Neuron (in vitro differentiated cells): ENCODE measurements at regions not wholly inside any gene's neighbourhood (a gene's known extent, or its start where the extent isn't known, plus 50 kb on each side); places are given as distances from the start of the nearest gene placed in this dataset.
"Not testable (repeated sequence)": the region's sequence is repeated elsewhere in the genome, so short reads cannot be mapped to it uniquely, and the experiment has no call there.

Experiments
- H2AFZ ChIP-seq: one replicate; pipeline ENCODE4 v1.6.1; 2013; ENCODE audit warnings: low read depth, mild to moderate bottlenecking, inconsistent platforms, low read length, moderate library complexity
- H3K27me3 ChIP-seq: one replicate; pipeline ENCODE4 v1.6.1; 2013; ENCODE audit warnings: low read length; ENCODE audit not compliant: insufficient read depth
- H3K36me3 ChIP-seq: one replicate; pipeline ENCODE4 v1.6.1; 2013; ENCODE audit warnings: low read length; ENCODE audit not compliant: insufficient read depth
- H3K4me1 ChIP-seq: one replicate; pipeline ENCODE4 v1.6.1; 2013; ENCODE audit warnings: low read length; ENCODE audit not compliant: insufficient read depth
- H3K4me3 ChIP-seq: 2 replicates; pipeline ENCODE4 v1.5.1; 2013; ENCODE audit warnings: mild to moderate bottlenecking, low read length, moderate library complexity
- H3K9me3 ChIP-seq: one replicate; pipeline ENCODE4 v1.6.1; 2013; ENCODE audit warnings: low read length

DNA sequence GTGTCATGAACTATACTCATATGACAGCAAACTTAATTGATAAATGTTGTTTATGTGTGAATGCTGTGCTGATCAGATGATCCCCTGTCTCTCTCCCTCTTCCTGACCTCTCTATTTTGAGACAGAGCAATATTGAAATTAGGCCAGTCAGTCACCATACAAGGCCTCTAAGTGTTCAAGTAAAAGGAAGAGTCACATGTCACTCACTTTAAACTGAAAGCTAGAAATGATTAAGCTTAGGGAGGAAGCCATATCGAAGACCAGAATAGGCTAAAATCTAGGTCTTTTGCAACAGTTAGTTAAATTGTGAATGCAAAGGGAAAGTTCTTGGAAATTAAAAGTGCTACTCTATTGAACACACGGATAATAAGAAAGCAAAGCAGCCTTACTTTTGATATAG lies 498.6 kb downstream of the ZPLD1 start:
- H3K4me3 ChIP-seq, result no peak overlapping the region
- H2AFZ ChIP-seq, result no peak overlapping the region
- H3K4me1 ChIP-seq, result no peaks in the 10 kb centered on the region
- no peaks in the 10 kb centered on the region for H3K36me3 ChIP-seq
- no peaks in the 10 kb centered on the region for H3K27me3 ChIP-seq
- H3K9me3 ChIP-seq, result no peaks in the 10 kb centered on the region

DNA sequence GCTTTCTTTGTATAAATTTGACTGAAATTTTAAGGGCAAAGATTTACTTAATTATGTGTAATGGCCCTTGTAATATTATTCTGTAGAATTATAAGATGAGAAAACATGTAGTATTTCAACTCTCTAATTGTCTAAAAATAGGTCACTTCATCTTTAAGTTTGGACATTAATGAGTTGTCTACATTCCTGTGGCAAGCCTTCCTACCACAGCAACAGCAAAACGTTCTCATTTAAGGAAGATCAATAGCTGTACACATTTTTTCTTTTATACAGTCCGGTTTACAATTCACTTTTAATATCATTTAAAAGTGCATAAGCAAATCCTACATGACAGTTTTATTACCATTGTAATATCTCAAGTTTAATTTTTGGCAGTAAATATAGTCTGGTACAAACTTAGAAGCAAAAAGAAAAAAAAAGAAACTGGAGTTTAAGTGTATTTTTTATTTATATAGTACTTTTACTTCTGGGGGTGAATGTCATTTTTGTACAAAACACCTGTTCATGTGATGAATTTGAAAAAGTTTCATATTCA lies 501.8 kb downstream of the ZPLD1 start:
- Histone ChIP-seq H3K27me3 (no peaks in the 10 kb centered on the region), H3K9me3 (no peaks in the 10 kb centered on the region)

DNA sequence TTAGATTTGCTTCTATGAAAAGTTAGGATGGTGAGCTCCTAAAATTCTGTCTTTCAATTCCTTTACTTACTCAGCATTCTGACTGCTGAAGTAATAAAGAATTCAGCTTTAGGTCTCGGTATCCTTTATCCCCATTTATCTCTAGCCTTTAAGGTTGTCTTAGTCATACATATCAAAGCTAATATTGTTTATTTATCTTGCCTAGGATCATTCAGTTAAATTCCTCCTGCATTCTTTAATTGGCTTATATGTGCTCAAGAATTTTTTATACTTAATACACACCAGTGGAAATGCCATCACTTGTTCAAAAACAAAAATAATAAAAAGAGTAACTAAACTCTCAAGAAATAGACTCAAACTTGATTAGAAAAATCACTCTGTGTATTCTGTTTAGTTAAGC lies 507.0 kb downstream of the ZPLD1 start:
- Histone ChIP-seq H3K36me3 (no peaks in the 10 kb centered on the region), H3K4me3 (no peak overlapping the region), H3K27me3 (no peaks in the 10 kb centered on the region), H2AFZ (no peak overlapping the region), H3K9me3 (no peaks in the 10 kb centered on the region), H3K4me1 (no peaks in the 10 kb centered on the region)

More for the DNA sequence above, 501.8 kb downstream of the ZPLD1 start:
- no peak overlapping the region for H2AFZ ChIP-seq
- H3K4me1 ChIP-seq, result no peaks in the 10 kb centered on the region
- H3K4me3 ChIP-seq, result no peak overlapping the region
- no peaks in the 10 kb centered on the region for H3K36me3 ChIP-seq

DNA sequence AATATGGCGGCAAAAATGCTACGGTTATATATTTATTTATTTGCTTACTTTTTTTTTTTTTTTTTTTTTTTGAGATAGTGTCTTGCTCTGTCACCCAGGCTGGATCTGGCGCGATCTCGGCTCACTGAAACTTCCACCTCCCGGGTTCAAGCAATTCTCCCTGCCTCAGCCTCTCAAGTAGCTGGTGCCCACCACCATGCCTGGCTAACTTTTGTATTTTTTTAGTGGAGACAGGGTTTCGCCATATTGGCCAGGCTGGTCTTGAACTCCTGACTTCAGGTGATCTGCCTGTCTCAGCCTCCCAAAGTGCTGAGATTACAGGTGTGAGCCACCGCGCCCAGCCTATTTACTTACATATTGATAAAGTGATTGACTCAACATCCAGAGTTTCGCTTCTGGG lies 511.6 kb downstream of the ZPLD1 start:
- H3K27me3 ChIP-seq, H3K9me3 ChIP-seq, H2AFZ ChIP-seq, H3K36me3 ChIP-seq, H3K4me1 ChIP-seq, H3K4me3 ChIP-seq: not testable (repeated sequence)

DNA sequence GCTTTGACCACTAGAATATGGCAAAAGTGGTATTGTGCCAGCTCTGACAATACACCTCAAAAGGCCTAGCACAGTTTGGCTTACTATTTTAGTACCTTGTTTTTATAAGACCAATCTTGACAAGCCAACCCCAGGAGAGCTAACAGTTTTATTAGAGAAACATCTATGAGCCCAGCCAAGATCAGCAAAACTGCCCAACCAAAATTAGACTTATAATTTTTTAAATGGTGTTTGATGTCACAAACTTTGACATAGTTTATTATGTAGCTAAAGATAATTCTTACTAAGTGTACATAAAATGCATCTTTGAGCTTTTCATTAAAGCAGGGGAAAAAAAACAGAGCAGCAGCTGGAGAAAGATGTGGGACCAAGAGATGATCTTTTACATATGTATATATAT lies 537.5 kb downstream of the ZPLD1 start:
- Histone ChIP-seq H3K9me3 (no peaks in the 10 kb centered on the region), H3K4me1 (no peaks in the 10 kb centered on the region), H3K4me3 (no peak overlapping the region), H3K36me3 (no peaks in the 10 kb centered on the region), H3K27me3 (no peaks in the 10 kb centered on the region), H2AFZ (no peak overlapping the region)

DNA sequence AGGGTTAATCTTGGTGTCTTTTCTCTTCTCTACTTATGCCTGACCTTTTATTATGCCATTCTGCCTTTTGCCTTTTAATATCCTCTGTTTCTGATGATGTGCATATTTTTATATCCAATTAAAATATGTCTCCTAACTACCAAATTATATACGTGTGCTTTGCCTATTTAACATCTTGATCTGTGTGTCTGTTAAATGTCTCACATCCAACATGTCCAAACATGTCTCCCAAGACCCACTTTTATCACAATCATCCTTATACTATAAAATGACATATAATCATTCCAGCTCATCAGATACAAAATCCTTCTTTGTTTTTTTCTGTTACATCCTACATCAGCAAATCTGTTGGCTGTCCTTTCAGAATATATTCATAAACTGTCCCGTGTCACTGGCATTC lies 539.5 kb downstream of the ZPLD1 start:
- H3K4me1 ChIP-seq, result no peaks in the 10 kb centered on the region
- no peak overlapping the region for H2AFZ ChIP-seq
- no peak overlapping the region for H3K4me3 ChIP-seq
- no peaks in the 10 kb centered on the region for H3K36me3 ChIP-seq
- no peaks in the 10 kb centered on the region for H3K9me3 ChIP-seq
- H3K27me3 ChIP-seq, result no peaks in the 10 kb centered on the region

DNA sequence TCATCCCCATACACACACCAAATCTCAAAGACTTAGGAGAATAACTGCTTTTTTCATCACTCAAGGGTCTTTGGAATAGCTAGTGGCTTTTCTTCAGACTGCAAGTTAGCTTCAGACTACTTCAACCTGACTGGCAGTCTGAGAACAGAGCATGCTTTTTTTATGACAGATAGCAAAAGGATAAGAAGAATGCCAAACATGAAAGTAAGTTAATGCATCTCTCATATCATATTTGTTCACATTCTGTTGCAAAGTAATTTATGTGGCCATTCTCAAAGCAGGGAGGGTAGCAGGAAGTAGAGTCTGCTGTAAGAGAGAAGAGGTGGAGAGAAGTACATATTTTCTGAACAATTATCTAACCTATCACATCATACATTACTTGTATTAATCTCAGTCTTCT lies 544.4 kb downstream of the ZPLD1 start:
- no peaks in the 10 kb centered on the region for H3K27me3 ChIP-seq
- no peaks in the 10 kb centered on the region for H3K36me3 ChIP-seq
- no peak overlapping the region for H2AFZ ChIP-seq
- H3K4me1 ChIP-seq, result no peaks in the 10 kb centered on the region
- H3K9me3 ChIP-seq, result no peaks in the 10 kb centered on the region
- H3K4me3 ChIP-seq, result no peak overlapping the region

DNA sequence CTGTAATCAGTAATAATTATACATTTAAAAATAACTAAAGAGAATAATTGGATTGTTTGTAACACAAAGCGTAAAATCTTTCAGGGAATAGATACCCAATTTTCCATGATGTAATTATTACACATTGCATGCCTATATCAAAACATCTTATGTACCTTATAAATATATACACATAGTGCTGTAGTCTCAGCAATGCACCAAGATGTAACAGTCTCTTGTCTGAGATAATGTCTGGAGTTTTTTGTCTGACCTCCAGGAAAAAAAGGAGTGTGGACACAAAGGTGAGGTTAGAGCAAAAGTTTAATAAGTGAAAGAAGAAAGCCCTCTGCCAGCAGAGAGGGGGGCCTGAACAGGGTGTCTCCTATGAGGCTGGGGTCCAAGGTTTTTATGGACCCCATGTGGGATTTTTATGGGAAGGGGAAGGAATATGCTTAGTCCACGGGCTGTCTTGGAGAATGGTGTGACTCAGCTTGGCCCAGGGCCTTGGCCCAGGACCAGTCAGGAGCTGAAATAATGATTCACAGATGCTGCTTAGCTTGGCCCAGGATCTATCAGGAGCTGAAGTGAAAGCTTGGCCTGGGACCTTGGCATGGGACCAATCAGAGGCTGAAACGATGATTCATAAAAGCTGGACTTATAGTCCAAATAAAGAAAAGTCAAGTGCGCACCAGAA lies 545.0 kb downstream of the ZPLD1 start:
- Histone ChIP-seq H2AFZ (no peak overlapping the region), H3K36me3 (no peaks in the 10 kb centered on the region), H3K9me3 (no peaks in the 10 kb centered on the region), H3K27me3 (no peaks in the 10 kb centered on the region), H3K4me3 (no peak overlapping the region), H3K4me1 (no peaks in the 10 kb centered on the region)

DNA sequence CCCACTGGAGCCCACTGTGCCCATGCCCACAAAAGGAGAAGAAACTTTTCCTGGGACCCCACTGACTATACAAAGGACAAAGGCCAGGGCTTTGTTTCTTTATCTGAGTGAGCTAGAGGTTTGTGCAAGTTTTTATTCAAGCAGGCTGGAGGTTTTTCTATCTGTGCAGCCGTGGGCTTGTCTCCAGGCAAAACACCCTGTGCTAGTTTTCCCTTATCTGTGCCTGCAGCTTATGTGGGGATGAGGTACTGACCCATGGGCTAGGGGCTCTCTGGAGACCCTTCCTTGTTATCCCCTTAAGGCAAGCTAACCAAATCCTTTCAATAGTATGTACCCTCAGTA lies 545.5 kb downstream of the ZPLD1 start:
- Histone ChIP-seq H3K27me3 (no peaks in the 10 kb centered on the region), H3K4me3 (no peak overlapping the region), H3K36me3 (no peaks in the 10 kb centered on the region), H3K4me1 (no peaks in the 10 kb centered on the region), H3K9me3 (no peaks in the 10 kb centered on the region), H2AFZ (no peak overlapping the region)

DNA sequence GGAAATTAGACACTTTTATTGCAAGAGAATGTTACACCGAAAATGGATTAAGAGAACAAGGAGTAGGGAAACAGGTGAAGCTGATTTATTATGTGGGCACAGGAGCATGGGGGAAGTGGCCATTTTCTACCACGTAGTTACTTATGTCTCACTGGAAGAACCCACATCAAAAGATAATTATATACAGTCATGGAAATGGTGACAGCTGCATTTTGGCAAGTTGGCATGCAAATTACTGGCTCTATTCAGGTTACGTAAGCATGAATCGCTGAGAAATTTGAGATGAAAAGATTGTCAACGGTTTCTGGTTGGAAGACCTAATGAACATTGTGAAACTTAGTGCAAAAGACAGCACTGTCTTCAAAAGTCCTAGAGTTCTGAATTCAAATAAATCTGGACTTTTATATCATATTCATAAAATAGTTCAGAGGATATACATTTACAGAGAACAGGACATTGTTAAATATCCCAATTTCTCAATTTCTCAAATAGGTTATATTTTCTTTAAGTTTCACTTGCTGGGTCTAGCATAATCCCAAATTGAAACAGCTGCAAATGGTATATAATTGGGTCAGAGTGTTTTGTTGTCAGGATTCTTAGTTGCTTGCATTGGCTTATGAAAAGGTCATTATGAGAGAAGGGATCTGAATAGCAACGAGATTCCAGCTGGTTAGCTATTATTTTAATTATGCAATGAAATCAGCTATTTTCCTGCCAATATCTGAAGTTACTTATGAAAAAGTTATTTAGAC lies 567.8 kb downstream of the ZPLD1 start:
- Histone ChIP-seq H2AFZ (no peak overlapping the region), H3K27me3 (no peaks in the 10 kb centered on the region), H3K9me3 (no peaks in the 10 kb centered on the region), H3K4me1 (no peaks in the 10 kb centered on the region), H3K36me3 (no peaks in the 10 kb centered on the region), H3K4me3 (no peak overlapping the region)

DNA sequence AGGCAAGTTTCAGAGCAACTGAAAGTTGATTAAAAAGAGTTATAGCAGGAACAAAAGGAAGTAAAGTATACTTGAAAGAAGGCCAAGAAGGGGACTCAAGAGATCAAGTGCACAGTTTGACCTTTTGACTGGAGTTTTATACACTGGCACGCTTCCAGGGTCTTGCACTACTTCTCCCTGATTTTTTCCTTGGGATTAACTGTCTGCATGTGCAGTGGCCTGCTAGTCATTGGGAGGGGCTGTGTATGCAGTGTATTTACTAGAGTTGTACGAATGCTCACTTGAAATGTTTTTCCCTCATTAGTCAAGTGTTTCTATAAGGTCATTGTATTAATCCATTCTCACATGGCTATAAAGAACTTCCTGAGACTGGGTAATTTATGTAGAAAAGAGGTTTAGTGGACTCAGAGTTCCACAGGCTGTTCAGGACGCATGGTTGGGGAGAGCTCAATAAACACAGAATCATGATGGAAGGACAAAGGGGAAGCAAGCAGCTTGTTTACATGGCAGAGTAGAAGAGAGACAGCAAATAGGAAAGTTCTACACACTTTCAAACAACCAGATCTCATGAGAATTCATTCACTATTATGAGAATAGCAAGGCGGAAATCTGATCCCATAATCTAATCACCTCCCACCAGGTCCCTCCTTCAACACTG lies 571.8 kb downstream of the ZPLD1 start:
- Histone ChIP-seq H3K4me3 (no peak overlapping the region), H3K9me3 (no peaks in the 10 kb centered on the region)

DNA sequence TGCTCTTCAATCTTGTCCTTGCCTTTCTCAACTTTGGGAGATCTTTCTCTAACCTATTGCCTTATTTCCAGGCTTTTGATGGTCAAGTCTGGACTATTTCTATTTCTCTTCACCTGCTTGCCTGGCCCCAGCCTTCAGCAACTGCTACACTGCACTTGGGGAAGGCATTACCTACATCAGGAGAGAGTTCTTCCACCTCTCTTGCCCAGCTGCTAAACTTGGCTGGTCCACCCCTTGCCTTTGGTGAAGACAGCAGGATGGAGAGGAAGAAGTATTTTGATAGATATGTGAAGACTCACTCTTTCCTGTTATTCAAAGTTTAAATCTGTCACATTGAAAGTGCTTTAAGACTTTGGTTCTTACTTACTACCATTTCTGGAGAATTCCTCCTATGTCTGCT lies 574.8 kb downstream of the ZPLD1 start:
- H3K36me3 ChIP-seq, result no peaks in the 10 kb centered on the region
- H3K4me1 ChIP-seq, result no peaks in the 10 kb centered on the region
- no peaks in the 10 kb centered on the region for H3K27me3 ChIP-seq
- H3K9me3 ChIP-seq, result no peaks in the 10 kb centered on the region
- no peak overlapping the region for H3K4me3 ChIP-seq
- H2AFZ ChIP-seq, result no peak overlapping the region

More for the DNA sequence above, 571.8 kb downstream of the ZPLD1 start:
- no peaks in the 10 kb centered on the region for H3K36me3 ChIP-seq
- no peaks in the 10 kb centered on the region for H3K4me1 ChIP-seq
- no peak overlapping the region for H2AFZ ChIP-seq
- H3K27me3 ChIP-seq, result no peaks in the 10 kb centered on the region

DNA sequence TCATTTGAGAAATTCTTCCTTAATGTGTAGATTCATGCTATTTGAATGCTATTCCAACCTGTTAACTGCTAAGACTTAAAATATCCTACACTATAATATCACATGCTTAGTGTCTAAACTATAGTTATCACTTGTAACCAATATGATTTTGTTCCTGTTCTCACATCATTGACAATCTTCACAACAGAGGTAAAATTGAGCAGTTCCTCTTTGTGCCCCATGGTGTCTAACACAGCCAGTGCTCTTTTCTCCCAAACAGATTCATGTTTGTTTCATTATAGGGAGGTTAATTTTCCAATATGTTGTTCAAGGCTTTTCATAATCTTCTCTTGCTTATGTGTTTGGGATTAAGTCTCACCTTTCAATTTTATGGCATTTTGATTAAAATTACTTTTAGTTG lies 591.1 kb downstream of the ZPLD1 start:
- no peaks in the 10 kb centered on the region for H3K36me3 ChIP-seq
- H3K27me3 ChIP-seq, result no peaks in the 10 kb centered on the region
- H2AFZ ChIP-seq, result no peak overlapping the region
- H3K9me3 ChIP-seq, result no peaks in the 10 kb centered on the region
- no peak overlapping the region for H3K4me3 ChIP-seq
- H3K4me1 ChIP-seq, result no peaks in the 10 kb centered on the region
